Muscle layer of colon (tissue), 2 donors: ENCODE measurements at regions not wholly inside any gene's neighbourhood (a gene's known extent, or its start where the extent isn't known, plus 50 kb on each side); places are given as distances from the start of the nearest gene placed in this dataset.
"Not testable (repeated sequence)": the region's sequence is repeated elsewhere in the genome, so short reads cannot be mapped to it uniquely, and the experiment has no call there.

Experiments
- H3K27ac ChIP-seq: one replicate; pipeline ENCODE4 v1.7.0; 2013; ENCODE audit warnings: low read depth, mild to moderate bottlenecking, low read length, moderate library complexity
- H3K27me3 ChIP-seq, 2 donors: one replicate each; pipeline ENCODE4 v1.7.0; 2013; ENCODE audit warnings: low read length in 2 of 2, mild to moderate bottlenecking in 2 of 2; ENCODE audit not compliant: insufficient read depth in 2 of 2, control insufficient read depth in 1 of 2
- H3K36me3 ChIP-seq: one replicate; pipeline ENCODE4 v1.7.0; 2013; ENCODE audit warnings: mild to moderate bottlenecking, low read length; ENCODE audit not compliant: insufficient read depth
- H3K4me1 ChIP-seq: one replicate; pipeline ENCODE4 v1.7.0; 2013; ENCODE audit warnings: mild to moderate bottlenecking, low read length; ENCODE audit not compliant: insufficient read depth
- H3K4me3 ChIP-seq, 2 donors: one replicate each; pipeline ENCODE4 v1.7.0; 2013; ENCODE audit warnings: low read length in 2 of 2, low read depth in 1 of 2, mild to moderate bottlenecking in 1 of 2, moderate library complexity in 1 of 2
- H3K9ac ChIP-seq: one replicate; pipeline ENCODE4 v1.7.0; 2013; ENCODE audit warnings: low read length
- H3K9me3 ChIP-seq: one replicate; pipeline ENCODE4 v1.7.0; 2013; ENCODE audit warnings: mild to moderate bottlenecking, low read length
- donor health status: abdominal sarcoma.
- donor health status: Adenocarcinoma of cecum.

DNA sequence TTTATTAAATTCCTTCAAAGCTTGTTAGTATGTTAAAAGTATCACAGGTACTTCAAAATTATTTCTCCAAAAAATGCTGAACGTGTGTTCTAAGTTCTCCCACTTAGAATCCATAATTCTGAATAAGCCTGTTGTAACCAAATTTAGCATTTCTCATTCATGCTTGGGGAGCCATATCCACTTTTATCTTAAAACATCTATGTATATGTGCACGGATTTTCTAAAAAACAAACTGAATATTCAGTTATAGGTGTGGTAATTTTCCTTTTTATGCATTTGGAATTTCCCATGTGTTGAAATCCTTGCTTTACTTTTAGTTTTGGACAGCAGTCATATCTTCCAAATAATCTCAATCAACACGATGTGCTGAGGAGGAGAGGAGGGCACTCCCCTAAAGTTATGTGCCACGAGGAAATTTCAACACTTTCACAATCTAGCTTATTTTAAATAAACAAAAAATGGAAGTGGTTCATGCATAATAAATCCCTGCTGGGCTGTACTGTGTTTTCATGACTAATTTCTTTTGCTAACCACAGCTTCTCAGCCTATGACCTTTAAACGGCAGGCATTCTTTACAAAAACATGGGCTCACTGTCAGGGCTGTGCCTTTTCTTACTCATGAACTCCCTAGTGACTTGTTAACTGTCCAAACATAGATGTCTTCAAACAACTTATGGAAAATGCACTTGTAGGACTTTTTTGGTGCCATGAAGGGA lies 380.3 kb upstream of the SEMA3C start:
- Histone ChIP-seq H3K4me1 (peaks cover 23% of the 10 kb centered on the region), H3K9ac (no peak overlapping the region), H3K9me3 (no peaks in the 10 kb centered on the region), H3K4me3 (no peak overlapping the region), H3K27me3 (no peaks in the 10 kb centered on the region), H3K36me3 (no peaks in the 10 kb centered on the region), H3K27ac (no peak overlapping the region)

DNA sequence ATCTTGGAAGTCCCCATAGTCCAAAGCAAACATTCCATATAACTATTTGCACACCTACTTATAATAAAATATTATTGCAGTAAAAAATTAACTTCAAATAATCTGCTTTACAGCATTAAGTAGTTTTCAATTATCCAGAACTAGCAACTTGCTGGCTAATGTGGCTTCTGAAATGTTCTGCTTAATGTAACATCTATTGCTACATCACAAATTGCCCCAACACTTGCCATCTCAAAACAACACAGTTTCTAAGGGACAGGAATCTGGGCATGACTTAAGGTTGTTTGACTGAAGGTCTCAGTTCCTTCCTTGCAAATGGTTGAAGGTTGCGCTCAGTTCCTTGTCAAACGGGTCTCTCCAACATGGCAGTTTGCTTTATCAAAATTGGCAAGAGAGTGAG lies 378.5 kb upstream of the SEMA3C start:
- no peak overlapping the region for H3K4me3 ChIP-seq
- no peak overlapping the region for H3K9ac ChIP-seq
- no peaks in the 10 kb centered on the region for H3K27me3 ChIP-seq
- H3K36me3 ChIP-seq, result no peaks in the 10 kb centered on the region
- H3K4me1 ChIP-seq, result peaks cover 23% of the 10 kb centered on the region
- no peak overlapping the region for H3K27ac ChIP-seq
- H3K9me3 ChIP-seq, result no peaks in the 10 kb centered on the region

DNA sequence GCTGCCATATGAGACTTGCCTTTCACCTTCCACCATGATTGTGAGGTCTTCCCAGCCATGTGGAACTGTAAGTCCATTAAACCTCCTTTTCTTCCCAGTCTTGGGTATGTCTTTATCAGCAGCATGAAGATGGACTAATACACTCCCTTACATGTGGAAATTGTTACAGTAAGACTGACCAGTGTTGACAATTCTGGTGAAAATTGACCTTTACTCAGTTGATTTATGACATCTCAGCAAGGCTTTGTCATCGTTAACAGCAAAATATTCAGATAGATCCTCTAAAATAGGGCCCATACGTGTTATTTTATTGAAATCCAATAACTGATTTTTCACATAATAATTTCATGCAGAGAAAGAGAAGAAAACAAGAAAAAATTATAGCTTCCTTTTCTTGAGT lies 377.9 kb upstream of the SEMA3C start:
- Histone ChIP-seq H3K27ac (no peak overlapping the region), H3K4me3 (no peak overlapping the region), H3K27me3 (no peaks in the 10 kb centered on the region)

DNA sequence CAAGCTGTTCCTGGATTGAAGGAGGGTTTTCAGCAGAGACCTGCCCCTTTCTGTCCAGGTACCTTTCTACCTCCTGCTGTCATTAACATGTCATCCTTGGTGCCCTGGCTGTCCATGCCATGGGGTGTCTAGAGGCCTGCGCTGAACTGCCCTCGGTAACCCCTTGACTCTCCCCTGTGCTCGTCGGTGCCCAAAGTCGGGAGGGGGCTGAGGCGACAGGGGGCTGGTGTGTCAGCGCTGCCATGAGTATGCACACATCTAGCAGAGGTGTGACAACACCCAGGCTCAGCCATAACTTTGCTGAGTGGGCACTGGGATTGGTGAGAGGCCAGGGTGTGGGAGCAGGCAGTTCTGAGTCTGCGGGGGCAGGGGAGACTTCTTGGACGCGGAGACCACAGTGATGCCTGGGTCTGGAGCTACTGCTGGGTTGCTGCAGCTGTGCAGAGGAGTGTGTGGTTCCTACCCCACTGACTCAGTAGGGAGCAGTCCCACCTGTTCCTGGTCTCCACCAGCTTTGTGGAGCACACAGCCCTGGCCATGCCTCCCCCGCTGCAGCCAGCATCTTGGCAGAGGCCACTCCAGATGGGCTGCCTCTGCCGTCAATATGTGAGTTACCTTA lies 376.2 kb upstream of the SEMA3C start:
- no peak overlapping the region for H3K27ac ChIP-seq
- H3K27me3 ChIP-seq, result no peaks in the 10 kb centered on the region
- peaks cover 16% of the 10 kb centered on the region for H3K4me1 ChIP-seq
- no peak overlapping the region for H3K9ac ChIP-seq
- H3K4me3 ChIP-seq, result no peak overlapping the region
- H3K36me3 ChIP-seq, result no peaks in the 10 kb centered on the region
- H3K9me3 ChIP-seq, result no peaks in the 10 kb centered on the region

More for the DNA sequence above, 377.9 kb upstream of the SEMA3C start:
- no peak overlapping the region for H3K9ac ChIP-seq
- H3K4me1 ChIP-seq, result peaks cover 23% of the 10 kb centered on the region
- H3K36me3 ChIP-seq, result no peaks in the 10 kb centered on the region
- no peaks in the 10 kb centered on the region for H3K9me3 ChIP-seq

DNA sequence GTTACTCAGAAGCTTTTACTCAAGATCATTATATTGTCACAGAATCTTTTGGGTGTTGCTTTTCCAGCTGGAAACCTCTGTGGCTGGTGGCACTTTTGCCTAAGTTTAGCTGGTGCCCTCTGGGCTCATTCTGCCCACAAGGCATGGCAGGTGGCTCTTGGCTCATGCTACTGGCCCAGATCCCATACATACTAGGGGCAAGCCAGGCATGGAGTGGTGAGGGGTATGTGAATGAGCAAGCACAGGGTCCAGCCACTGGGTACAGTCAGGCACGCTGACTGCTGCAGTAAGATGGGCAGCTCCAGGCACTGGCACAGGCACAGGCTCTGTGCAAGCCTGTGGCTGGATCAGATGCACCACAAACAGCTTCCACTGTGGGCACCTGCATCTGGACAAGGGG lies 375.0 kb upstream of the SEMA3C start:
- no peak overlapping the region for H3K4me3 ChIP-seq
- H3K27me3 ChIP-seq, result no peaks in the 10 kb centered on the region
- no peak overlapping the region for H3K9ac ChIP-seq
- no peaks in the 10 kb centered on the region for H3K36me3 ChIP-seq
- no peak overlapping the region for H3K27ac ChIP-seq
- peaks cover 6% of the 10 kb centered on the region for H3K4me1 ChIP-seq
- no peaks in the 10 kb centered on the region for H3K9me3 ChIP-seq

DNA sequence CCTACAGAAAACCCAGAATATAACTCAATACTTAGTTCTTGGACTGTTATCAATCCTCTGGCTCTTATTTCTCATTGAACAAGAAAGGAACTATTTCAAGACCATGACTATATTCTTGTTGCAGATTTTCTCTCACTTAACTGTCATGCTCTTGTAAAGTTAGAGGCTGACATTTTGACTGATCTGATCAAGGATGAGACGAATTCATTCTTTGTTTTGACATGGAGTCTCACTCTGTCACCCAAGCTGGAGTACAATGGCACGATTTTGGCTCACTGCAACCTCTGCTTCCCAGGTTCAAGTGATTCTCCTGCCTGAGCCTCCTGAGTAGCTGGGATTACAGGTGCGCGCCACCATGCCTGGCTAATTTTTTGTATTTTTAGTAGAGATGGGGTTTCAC lies 367.9 kb upstream of the SEMA3C start:
- H3K9ac ChIP-seq, H3K9me3 ChIP-seq, H3K36me3 ChIP-seq, H3K27me3 ChIP-seq, H3K4me3 ChIP-seq, H3K27ac ChIP-seq, H3K4me1 ChIP-seq: not testable (repeated sequence)

DNA sequence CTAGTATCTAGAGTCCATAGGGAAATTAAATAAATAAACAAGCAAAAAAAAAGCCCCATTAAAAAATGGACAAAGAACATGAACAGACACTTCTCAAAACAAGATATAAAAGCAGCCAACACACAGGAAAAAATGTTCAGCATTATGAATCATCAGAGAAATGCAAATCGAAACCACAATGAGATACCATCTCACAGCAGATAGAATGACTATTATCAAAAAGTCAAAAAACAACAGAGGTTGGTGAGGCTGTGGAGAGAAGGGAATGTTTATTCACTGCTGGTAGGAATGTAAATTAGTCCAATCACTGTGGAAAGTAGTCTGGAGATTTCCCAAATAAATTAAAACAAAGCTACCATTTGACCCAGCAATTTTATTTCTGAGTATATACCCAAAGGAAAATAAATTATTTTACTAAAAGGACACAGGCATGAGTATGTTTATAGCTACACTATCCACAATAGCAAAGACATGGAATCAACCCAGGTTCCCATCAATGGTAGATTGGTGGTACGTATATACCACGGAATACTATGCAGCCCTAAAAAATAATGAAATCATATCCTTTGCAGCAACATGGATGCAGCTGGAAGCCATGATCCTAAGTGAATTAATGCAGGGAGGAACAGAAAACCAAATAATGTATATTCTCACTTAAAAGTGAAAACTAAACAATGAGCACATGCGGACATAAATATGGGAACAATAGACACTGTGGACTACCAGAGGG lies 366.5 kb upstream of the SEMA3C start:
- H3K27me3 ChIP-seq, result no peaks in the 10 kb centered on the region

DNA sequence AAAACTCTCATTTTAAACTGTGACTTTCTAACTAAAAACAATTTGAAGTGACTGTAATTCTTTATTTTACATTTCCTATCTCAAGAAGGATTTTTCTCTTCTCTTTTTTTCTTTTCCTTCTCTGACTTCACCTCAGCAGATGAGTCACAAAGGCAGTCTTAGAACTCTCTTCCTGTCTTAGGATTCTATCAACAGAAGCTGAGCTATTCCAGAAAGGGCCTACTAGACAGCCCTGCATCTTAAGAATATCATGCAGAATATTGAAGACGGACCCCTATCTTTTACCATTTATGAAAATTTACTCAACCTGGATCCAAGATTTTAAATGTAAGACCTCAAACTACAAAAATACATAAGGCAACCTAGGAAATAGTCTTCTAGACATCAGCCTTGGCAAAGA lies 365.7 kb upstream of the SEMA3C start:
- Histone ChIP-seq H3K27me3 (no peaks in the 10 kb centered on the region), H3K36me3 (no peaks in the 10 kb centered on the region), H3K27ac (no peak overlapping the region), H3K4me3 (no peak overlapping the region), H3K4me1 (no peaks in the 10 kb centered on the region), H3K9ac (no peak overlapping the region), H3K9me3 (no peaks in the 10 kb centered on the region)

More for the DNA sequence above, 366.5 kb upstream of the SEMA3C start:
- H3K9me3 ChIP-seq, result no peaks in the 10 kb centered on the region
- no peaks in the 10 kb centered on the region for H3K4me1 ChIP-seq
- H3K27ac ChIP-seq, result no peak overlapping the region
- H3K36me3 ChIP-seq, result no peaks in the 10 kb centered on the region
- no peak overlapping the region for H3K4me3 ChIP-seq
- no peak overlapping the region for H3K9ac ChIP-seq

DNA sequence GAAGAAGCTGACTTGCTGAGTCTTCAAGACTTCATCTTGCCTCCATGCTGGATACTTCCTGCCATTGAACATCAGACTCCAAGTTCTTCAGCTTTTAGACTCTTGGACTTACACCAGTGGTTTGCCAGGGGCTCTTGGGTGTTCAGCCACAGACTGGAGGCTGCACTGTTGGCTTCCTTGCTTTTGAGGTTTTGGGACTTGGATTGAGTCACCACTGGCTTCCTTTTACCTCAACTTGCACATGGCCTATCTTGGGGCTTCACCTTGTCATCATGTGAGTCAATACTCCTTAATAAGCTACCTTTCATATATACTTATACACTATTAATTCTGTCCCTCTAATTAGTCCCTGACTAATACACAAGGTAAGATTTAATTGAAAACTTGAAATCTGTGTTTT lies 361.7 kb upstream of the SEMA3C start:
- no peaks in the 10 kb centered on the region for H3K36me3 ChIP-seq
- H3K9ac ChIP-seq, result no peak overlapping the region
- no peaks in the 10 kb centered on the region for H3K27me3 ChIP-seq
- H3K27ac ChIP-seq, result no peak overlapping the region
- no peaks in the 10 kb centered on the region for H3K9me3 ChIP-seq
- no peak overlapping the region for H3K4me3 ChIP-seq
- H3K4me1 ChIP-seq, result no peaks in the 10 kb centered on the region

DNA sequence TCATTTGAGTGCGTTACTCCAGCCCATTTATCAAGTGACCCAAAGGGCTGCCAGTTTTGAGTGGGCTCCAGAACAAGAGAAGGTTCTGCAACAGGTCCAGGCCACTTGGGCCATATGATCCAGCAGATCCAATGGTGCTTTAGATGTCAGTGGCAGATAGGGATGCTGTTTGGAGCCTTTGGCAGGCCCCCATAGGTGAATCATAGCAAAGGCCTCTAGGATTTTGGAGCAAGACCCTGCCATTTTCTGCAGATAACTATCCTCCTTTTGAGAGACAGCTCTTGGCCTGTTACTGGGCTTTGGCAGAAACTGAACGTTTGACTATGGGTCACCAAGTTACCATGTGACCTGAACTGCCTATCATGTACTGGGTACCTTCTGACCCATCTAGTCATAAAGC lies 358.8 kb upstream of the SEMA3C start:
- Histone ChIP-seq H3K4me3 (no peak overlapping the region), H3K9me3 (no peaks in the 10 kb centered on the region), H3K27ac (no peak overlapping the region), H3K4me1 (no peaks in the 10 kb centered on the region), H3K9ac (no peak overlapping the region), H3K27me3 (no peaks in the 10 kb centered on the region), H3K36me3 (no peaks in the 10 kb centered on the region)

DNA sequence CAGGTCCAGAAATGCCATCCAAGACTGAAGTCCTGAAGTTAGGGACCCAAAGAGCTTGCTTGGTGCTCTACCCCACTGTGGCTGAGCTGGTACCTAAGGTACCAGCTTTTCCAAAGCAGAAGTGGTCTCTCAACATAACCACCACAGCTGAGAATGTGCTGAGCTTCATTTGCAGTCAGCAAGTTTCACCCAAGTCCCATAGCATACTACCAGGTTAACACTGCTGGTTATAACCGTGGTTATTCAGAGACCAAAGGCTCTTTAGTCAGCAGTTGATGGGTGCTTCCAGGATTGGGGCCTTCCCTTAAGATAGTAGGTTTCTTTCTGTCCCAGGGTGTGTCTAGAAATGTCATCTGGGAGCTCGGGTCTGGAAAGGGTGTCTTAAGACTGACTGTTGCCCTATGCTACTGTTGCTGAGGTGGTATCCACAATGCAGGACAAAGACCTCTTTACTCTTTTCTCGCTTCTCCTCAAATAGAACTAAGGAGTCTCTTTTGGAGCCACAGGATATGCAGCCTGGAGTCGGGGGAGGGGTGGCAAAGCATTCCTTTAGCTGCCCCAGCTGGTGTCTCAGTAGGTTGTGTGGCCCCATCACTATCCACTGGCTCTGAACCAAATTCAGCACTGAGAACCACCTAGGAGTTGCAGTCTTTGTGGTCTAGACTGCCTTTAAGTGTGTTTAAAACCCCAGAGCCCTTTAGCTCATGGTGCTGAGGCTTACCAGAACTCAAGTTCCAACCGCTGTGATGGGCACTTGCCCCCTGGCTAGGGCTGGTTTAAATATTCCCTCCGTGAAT lies 354.9 kb upstream of the SEMA3C start:
- H3K9ac ChIP-seq, result no peak overlapping the region
- no peak overlapping the region for H3K4me3 ChIP-seq
- H3K36me3 ChIP-seq, result no peaks in the 10 kb centered on the region
- H3K4me1 ChIP-seq, result no peaks in the 10 kb centered on the region
- H3K27ac ChIP-seq, result no peak overlapping the region
- H3K9me3 ChIP-seq, result no peaks in the 10 kb centered on the region
- H3K27me3 ChIP-seq, result no peaks in the 10 kb centered on the region
